ENCODE measurements at regions not wholly inside any gene's neighbourhood (a gene's known extent, or its start where the extent isn't known, plus 50 kb on each side); places are given as distances from the start of the nearest gene placed in this dataset.
"Not testable (repeated sequence)": the region's sequence is repeated elsewhere in the genome, so short reads cannot be mapped to it uniquely, and the experiment has no call there.

- no peak for DNase-seq
- Histone ChIP-seq H3K27me3 (ENCODE audit: low read length) (no peaks in the 10 kb centered on the region), H3K4me2 (ENCODE audit: low read length) (no peak overlapping the region), H3K4me3 (ENCODE audit: low read length) (no peak overlapping the region), H4K20me1 (ENCODE audit: low read length) (no peaks in the 10 kb centered on the region), H3K9me3 (ENCODE audit: low read length) (no peaks in the 10 kb centered on the region), H2AFZ (ENCODE audit: low read length) (no peak overlapping the region), H3K9me2 (replicated peaks; ENCODE audit: low read length) (no peaks in the 10 kb centered on the region), H3K4me1 (ENCODE audit: insufficient read depth, low read length) (peaks cover 10% of the 10 kb centered on the region; the same call in 1 of the 2 replicates), H3F3A (ENCODE audit: low read length, unreplicated experiment) (no peaks in the 10 kb centered on the region), H3K9ac (ENCODE audit: low read length) (no peak overlapping the region), H3K36me3 (ENCODE audit: low read depth, low read length) (no peaks in the 10 kb centered on the region), H3K27ac (ENCODE audit: low read length) (no peak overlapping the region), H3K79me2 (ENCODE audit: low read length) (no peaks in the 10 kb centered on the region)
- intact Hi-C loops (cut with micrococcal nuclease): no loop called here
- no TSS peak for BruUV-seq (replicated peaks)
- POLR2A ChIA-PET (ENCODE audit: unreplicated experiment): no interaction called here
- ATAC-seq: no peak
- CTCF ChIA-PET: no interaction called here
- no peak for TF ChIP-seq CTCF (conservative IDR thresholded peaks at IDR 0.05; ENCODE audit: low read depth, low read length)
- TF ChIP-seq EZH2phosphoT487 (IDR thresholded peaks at IDR 0.05; ENCODE audit: borderline replicate concordance, low read length): no peak
- no peak for TF ChIP-seq EZH2 (IDR thresholded peaks at IDR 0.05; ENCODE audit: low read length, unreplicated experiment)
Measured at GRCh38 chr5:125451622-125452021, 705.2 kb upstream of the ZNF608 start.

GRCh38 chr5:125452991-125453390 lies 706.6 kb upstream of the ZNF608 start:
- ATAC-seq (no peak), DNase-seq (no peak)
- CTCF ChIA-PET: no interaction called here
- Histone ChIP-seq H3K79me2 (ENCODE audit: low read length) (no peaks in the 10 kb centered on the region), H3K4me1 (ENCODE audit: insufficient read depth, low read length) (0 out of 2 replicates have a peak, but pooled peaks cover 3% of the 10 kb centered on the region), H3K4me2 (ENCODE audit: low read length) (no peak overlapping the region), H3K4me3 (ENCODE audit: low read length) (no peak overlapping the region), H3K9me3 (ENCODE audit: low read length) (no peaks in the 10 kb centered on the region), H3K9ac (ENCODE audit: low read length) (no peak overlapping the region), H3K27ac (ENCODE audit: low read length) (no peak overlapping the region), H2AFZ (ENCODE audit: low read length) (no peak overlapping the region), H3F3A (ENCODE audit: low read length, unreplicated experiment) (no peaks in the 10 kb centered on the region), H4K20me1 (ENCODE audit: low read length) (no peaks in the 10 kb centered on the region), H3K36me3 (ENCODE audit: low read depth, low read length) (no peaks in the 10 kb centered on the region), H3K9me2 (replicated peaks; ENCODE audit: low read length) (no peaks in the 10 kb centered on the region), H3K27me3 (ENCODE audit: low read length) (no peaks in the 10 kb centered on the region)
- no peak for TF ChIP-seq CTCF (conservative IDR thresholded peaks at IDR 0.05; ENCODE audit: low read depth, low read length)
- TF ChIP-seq EZH2 (IDR thresholded peaks at IDR 0.05; ENCODE audit: low read length, unreplicated experiment): no peak
- no peak for TF ChIP-seq EZH2phosphoT487 (IDR thresholded peaks at IDR 0.05; ENCODE audit: borderline replicate concordance, low read length)
- POLR2A ChIA-PET (ENCODE audit: unreplicated experiment): no interaction called here
- no TSS peak for BruUV-seq (replicated peaks)
- intact Hi-C loops (cut with micrococcal nuclease): no loop called here

- ChIA-PET CTCF (no interaction called here), POLR2A (ENCODE audit: unreplicated experiment) (no interaction called here)
- H3F3A ChIP-seq (ENCODE audit: low read length, unreplicated experiment): no peaks in the 10 kb centered on the region
- no peak overlapping the region for H3K4me2 ChIP-seq (ENCODE audit: low read length)
- H3K9me2 ChIP-seq (replicated peaks; ENCODE audit: low read length): no peaks in the 10 kb centered on the region
- intact Hi-C loops (cut with micrococcal nuclease): no loop called here
- H3K9me3 ChIP-seq (ENCODE audit: low read length): no peaks in the 10 kb centered on the region
- H4K20me1 ChIP-seq (ENCODE audit: low read length): no peaks in the 10 kb centered on the region
- BruUV-seq (replicated peaks): no TSS peak
- no peak for ATAC-seq
- DNase-seq: no peak
- TF ChIP-seq EZH2 (IDR thresholded peaks at IDR 0.05; ENCODE audit: low read length, unreplicated experiment): no peak
- TF ChIP-seq EZH2phosphoT487 (IDR thresholded peaks at IDR 0.05; ENCODE audit: borderline replicate concordance, low read length): no peak
- TF ChIP-seq CTCF (conservative IDR thresholded peaks at IDR 0.05; ENCODE audit: low read depth, low read length): no peak
- no peak overlapping the region for H3K27ac ChIP-seq (ENCODE audit: low read length)
- no peaks in the 10 kb centered on the region for H3K79me2 ChIP-seq (ENCODE audit: low read length)
- no peaks in the 10 kb centered on the region for H3K36me3 ChIP-seq (ENCODE audit: low read depth, low read length)
- H2AFZ ChIP-seq (ENCODE audit: low read length): no peak overlapping the region
- no peak overlapping the region for H3K4me3 ChIP-seq (ENCODE audit: low read length)
- H3K9ac ChIP-seq (ENCODE audit: low read length): no peak overlapping the region
- 0 out of 2 replicates have a peak, but pooled peaks cover 3% of the 10 kb centered on the region for H3K4me1 ChIP-seq (ENCODE audit: insufficient read depth, low read length)
- no peaks in the 10 kb centered on the region for H3K27me3 ChIP-seq (ENCODE audit: low read length)
Measured at GRCh38 chr5:125455041-125455440, 708.6 kb upstream of the ZNF608 start.

GRCh38 chr5:125456005-125456404 lies 709.6 kb upstream of the ZNF608 start:
- intact Hi-C loops (cut with micrococcal nuclease); H3K4me2 ChIP-seq (ENCODE audit: low read length); ATAC-seq; POLR2A ChIA-PET (ENCODE audit: unreplicated experiment); BruUV-seq (replicated peaks); H3K4me3 ChIP-seq (ENCODE audit: low read length); H3K36me3 ChIP-seq (ENCODE audit: low read depth, low read length); H3K9ac ChIP-seq (ENCODE audit: low read length); H4K20me1 ChIP-seq (ENCODE audit: low read length); H3K27me3 ChIP-seq (ENCODE audit: low read length); H3K9me3 ChIP-seq (ENCODE audit: low read length); H3F3A ChIP-seq (ENCODE audit: low read length, unreplicated experiment); DNase-seq; CTCF ChIA-PET; H2AFZ ChIP-seq (ENCODE audit: low read length); H3K79me2 ChIP-seq (ENCODE audit: low read length); H3K9me2 ChIP-seq (replicated peaks; ENCODE audit: low read length); H3K27ac ChIP-seq (ENCODE audit: low read length); H3K4me1 ChIP-seq (ENCODE audit: insufficient read depth, low read length): not testable (repeated sequence)
